ENCODE measurements at regions not wholly inside any gene's neighbourhood (a gene's known extent, or its start where the extent isn't known, plus 50 kb on each side); places are given as distances from the start of the nearest gene placed in this dataset.
A peak's percentile ranks its signal among the peaks of the same experiment; 100 is the strongest.

- Mint-ChIP-seq H3K36me3 (ENCODE audit: insufficient read depth in 1 of 3, low read depth in 3 of 3) (no peaks in the 10 kb centered on the region), H3K27ac (peak overlapping the region in 1 of 3 experiments; percentile 58; a peak in 1 of 7 replicates), H3K4me1 (peaks cover 3 to 4% of the 10 kb centered on the region in 2 experiments; a peak in 3 of 4 replicates), H3K9me3 (no peaks in the 10 kb centered on the region), H3K4me3 (no peak overlapping the region), H3K27me3 (ENCODE audit: low read depth) (no peaks in the 10 kb centered on the region)
- Histone ChIP-seq H3K23me2 (ENCODE audit: insufficient read length, low read depth, low read length, poor library complexity, severe bottlenecking) (no peaks in the 10 kb centered on the region), H4K5ac (ENCODE audit: insufficient read length, low read depth, low read length) (no peak overlapping the region), H3K18ac (ENCODE audit: insufficient read length, low read depth, low read length) (no peak overlapping the region), H2AFZ (ENCODE audit: low read length) (no peak overlapping the region), H3K4me2 (ENCODE audit: insufficient read depth, insufficient read length, low read length) (no peak overlapping the region), H3K23ac (ENCODE audit: insufficient read length, low read depth, low read length) (no peak overlapping the region), H3K79me1 (ENCODE audit: insufficient read depth, low read depth, low read length, poor library complexity, severe bottlenecking) (no peaks in the 10 kb centered on the region), H3K4me1 (ENCODE audit: insufficient read depth, low read length) (no peaks in the 10 kb centered on the region), H4K8ac (replicated peaks; ENCODE audit: insufficient read length, low read depth, low read length) (no peak overlapping the region), H4K20me1 (ENCODE audit: control insufficient read depth, insufficient read depth, insufficient read length) (no peaks in the 10 kb centered on the region), H4K91ac (ENCODE audit: insufficient read length, low read depth, low read length) (no peak overlapping the region), H3K9me3 (ENCODE audit: control insufficient read depth, low read depth, low read length) (no peaks in the 10 kb centered on the region), H2BK20ac (ENCODE audit: low read depth, low read length, poor library complexity, severe bottlenecking) (no peak overlapping the region), H2BK5ac (ENCODE audit: insufficient read length, low read length) (no peak overlapping the region), H3K27me3 (ENCODE audit: insufficient read depth, low read length) (no peaks in the 10 kb centered on the region), H3K14ac (ENCODE audit: insufficient read depth, low read length) (no peak overlapping the region), H3K27ac (ENCODE audit: insufficient read length, low read depth, low read length) (no peak overlapping the region), H3K9ac (ENCODE audit: extremely low read depth, insufficient read length, low read length) (no peak overlapping the region), H2BK120ac (ENCODE audit: low read depth, low read length, poor library complexity, severe bottlenecking) (no peak overlapping the region), H2AK5ac (ENCODE audit: insufficient read length, low read length) (no peak overlapping the region), H2BK15ac (ENCODE audit: low read depth, low read length) (no peak overlapping the region), H3K4ac (ENCODE audit: low read depth, low read length) (no peak overlapping the region), H3K56ac (ENCODE audit: insufficient read length, low read depth, low read length) (no peak overlapping the region), H3K79me2 (ENCODE audit: insufficient read depth, low read length) (no peaks in the 10 kb centered on the region), H2BK12ac (ENCODE audit: insufficient read length, low read depth, low read length) (no peak overlapping the region), H3T11ph (ENCODE audit: low read length) (no peak overlapping the region)
- no CpG with 5 or more reads among the region's 3 CpGs for WGBS (ENCODE audit: extremely low coverage, insufficient read length, low lambda C conversion rate)
- DNase-seq, result no peak
- TF ChIP-seq CTCF (conservative IDR thresholded peaks at IDR 0.05), result no peak
These were observed 300.9 kb upstream of the TACR3 start for GRCh38 chr4:104020641-104021040.

Data from H9 (cell line).